Large intestine (tissue), 3 donors: ENCODE measurements at regions not wholly inside any gene's neighbourhood (a gene's known extent, or its start where the extent isn't known, plus 50 kb on each side); places are given as distances from the start of the nearest gene placed in this dataset.
"Not testable (repeated sequence)": the region's sequence is repeated elsewhere in the genome, so short reads cannot be mapped to it uniquely, and the experiment has no call there.

Experiments used
- DNase-seq, 2 donors: peaks; one replicate each; pipeline versions ENCODE4 v3.0.0 to v3.0.0-alpha.2; 2013
- H3K27ac ChIP-seq: one replicate; pipeline ENCODE4 v1.5.1; 2013; ENCODE audit warnings: low read length
- H3K27me3 ChIP-seq: 2 replicates; pipeline ENCODE4 v1.6.1; 2013; ENCODE audit warnings: low read length; ENCODE audit not compliant: control insufficient read depth, insufficient read depth
- H3K36me3 ChIP-seq: 2 replicates; pipeline ENCODE4 v1.6.1; 2013; ENCODE audit warnings: low read length; ENCODE audit not compliant: control insufficient read depth, insufficient read depth
- H3K4me1 ChIP-seq: one replicate; pipeline ENCODE4 v1.6.1; 2013; ENCODE audit warnings: low read length; ENCODE audit not compliant: control insufficient read depth, insufficient read depth
- H3K4me3 ChIP-seq: one replicate; pipeline ENCODE4 v1.5.1; 2013; ENCODE audit warnings: low read length
- H3K9me3 ChIP-seq: one replicate; pipeline ENCODE4 v1.6.1; 2013; ENCODE audit warnings: mild to moderate bottlenecking, low read depth, low read length, moderate library complexity; ENCODE audit not compliant: control insufficient read depth
- WGBS: methylation state at CpG from one replicate; pipeline ENCODE4 v1.1.5; 2013; ENCODE audit warnings: low lambda C conversion rate; ENCODE audit not compliant: insufficient coverage; 5-methylcytosine and 5-hydroxymethylcytosine counted together

GRCh38 chr12:18840997-18841396 is 103.1 kb downstream of the CAPZA3 start:
- not testable (repeated sequence) for H3K9me3 ChIP-seq, H3K4me1 ChIP-seq, H3K36me3 ChIP-seq, H3K4me3 ChIP-seq, H3K27me3 ChIP-seq, H3K27ac ChIP-seq
- 40% methylated on average over 1 of the region's 4 CpGs for WGBS
- peak in 1 of 2 donors; percentile 17 for DNase-seq

GRCh38 chr12:18849080-18849479 is 111.2 kb downstream of the CAPZA3 start:
- Histone ChIP-seq H3K9me3 (no peaks in the 10 kb centered on the region), H3K36me3 (no peaks in the 10 kb centered on the region), H3K4me3 (no peak overlapping the region), H3K27me3 (no peaks in the 10 kb centered on the region), H3K27ac (no peak overlapping the region), H3K4me1 (no peaks in the 10 kb centered on the region)
- WGBS: 75% methylated on average over 2 of the region's 4 CpGs
- DNase-seq: peak in 1 of 2 donors; percentile 52

GRCh38 chr12:18849761-18850160 is 111.8 kb downstream of the CAPZA3 start:
- no peak for DNase-seq
- Histone ChIP-seq H3K9me3 (no peaks in the 10 kb centered on the region), H3K4me3 (no peak overlapping the region), H3K36me3 (no peaks in the 10 kb centered on the region), H3K27ac (no peak overlapping the region), H3K4me1 (no peaks in the 10 kb centered on the region), H3K27me3 (no peaks in the 10 kb centered on the region)
- WGBS: 88% methylated on average over 1 of the region's 1 CpG

DNA sequence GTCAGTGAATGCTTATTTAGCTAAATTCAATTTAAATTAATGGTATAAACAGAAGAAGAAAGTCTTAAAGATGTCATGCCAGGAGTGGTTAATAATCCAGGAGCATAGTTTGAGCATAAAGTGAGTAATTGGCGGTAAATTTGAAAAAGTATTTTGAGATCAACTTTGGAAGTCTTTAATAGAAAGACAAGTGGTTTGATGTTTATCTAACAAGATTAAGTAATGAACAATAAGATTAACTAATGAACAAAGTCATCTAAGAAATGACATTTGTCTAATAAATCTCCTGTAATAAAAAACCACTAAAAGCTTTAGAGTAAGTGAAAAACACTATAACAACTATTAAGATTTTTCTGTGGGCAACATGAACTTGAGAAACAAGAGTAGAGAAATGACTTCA is 112.8 kb downstream of the CAPZA3 start:
- no peaks in the 10 kb centered on the region for H3K36me3 ChIP-seq
- H3K9me3 ChIP-seq: no peaks in the 10 kb centered on the region
- no peak overlapping the region for H3K4me3 ChIP-seq
- no peak overlapping the region for H3K27ac ChIP-seq
- WGBS: 100% methylated on average over 1 of the region's 1 CpG
- no peaks in the 10 kb centered on the region for H3K4me1 ChIP-seq
- DNase-seq: no peak
- no peaks in the 10 kb centered on the region for H3K27me3 ChIP-seq

DNA sequence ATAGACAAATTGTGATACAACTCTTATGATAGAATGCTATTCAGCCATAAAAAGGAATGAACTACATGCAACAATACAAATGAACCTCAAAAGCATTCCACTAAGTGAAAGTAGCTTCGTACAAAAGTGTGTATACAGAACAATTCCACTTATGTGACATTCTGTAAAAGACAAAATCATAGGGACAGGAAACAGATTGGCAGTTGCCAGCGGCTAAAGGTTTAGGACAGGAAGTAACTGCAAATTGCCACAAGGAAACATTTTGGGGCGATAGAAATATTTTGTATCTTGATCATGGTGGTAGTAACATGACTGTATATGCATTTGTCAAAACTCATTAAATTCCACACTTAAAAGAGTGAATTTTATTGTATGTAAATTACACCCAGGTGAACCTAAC is 113.4 kb downstream of the CAPZA3 start:
- Histone ChIP-seq H3K27ac (no peak overlapping the region), H3K27me3 (no peaks in the 10 kb centered on the region), H3K9me3 (no peaks in the 10 kb centered on the region), H3K4me3 (no peak overlapping the region), H3K36me3 (no peaks in the 10 kb centered on the region), H3K4me1 (no peaks in the 10 kb centered on the region)
- whole genome bisulfite sequencing: 86% methylated on average over 1 of the region's 3 CpGs
- no peak for DNase-seq

GRCh38 chr12:18853570-18854366 is 115.8 kb downstream of the CAPZA3 start:
- Histone ChIP-seq H3K27ac (no peak overlapping the region), H3K4me1 (no peaks in the 10 kb centered on the region), H3K4me3 (no peak overlapping the region), H3K27me3 (no peaks in the 10 kb centered on the region), H3K9me3 (no peaks in the 10 kb centered on the region), H3K36me3 (no peaks in the 10 kb centered on the region)
- no peak for DNase-seq
- WGBS: 86% methylated on average over 5 of the region's 6 CpGs

DNA sequence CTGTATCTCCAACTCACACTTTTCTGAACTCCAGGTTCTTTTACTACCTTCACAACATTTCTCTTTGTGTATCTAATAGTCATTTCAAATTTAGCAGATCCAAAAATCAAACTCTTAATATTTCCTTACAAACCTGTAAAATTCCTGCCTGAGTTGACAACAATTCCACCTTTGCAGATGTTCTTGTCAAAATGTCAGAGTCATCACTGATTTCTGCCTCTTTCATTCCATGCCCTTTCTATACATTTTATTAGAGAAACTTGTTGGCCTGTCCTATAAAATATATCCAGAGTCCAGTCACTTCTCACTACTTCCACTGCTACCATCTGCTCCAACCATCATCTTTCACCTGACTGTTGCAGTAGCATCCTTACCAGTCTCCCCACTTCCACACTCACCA is 119.7 kb downstream of the CAPZA3 start:
- Histone ChIP-seq H3K4me1 (no peaks in the 10 kb centered on the region), H3K27ac (no peak overlapping the region), H3K4me3 (no peak overlapping the region), H3K9me3 (no peaks in the 10 kb centered on the region), H3K36me3 (no peaks in the 10 kb centered on the region), H3K27me3 (no peaks in the 10 kb centered on the region)
- DNase-seq: no peak

DNA sequence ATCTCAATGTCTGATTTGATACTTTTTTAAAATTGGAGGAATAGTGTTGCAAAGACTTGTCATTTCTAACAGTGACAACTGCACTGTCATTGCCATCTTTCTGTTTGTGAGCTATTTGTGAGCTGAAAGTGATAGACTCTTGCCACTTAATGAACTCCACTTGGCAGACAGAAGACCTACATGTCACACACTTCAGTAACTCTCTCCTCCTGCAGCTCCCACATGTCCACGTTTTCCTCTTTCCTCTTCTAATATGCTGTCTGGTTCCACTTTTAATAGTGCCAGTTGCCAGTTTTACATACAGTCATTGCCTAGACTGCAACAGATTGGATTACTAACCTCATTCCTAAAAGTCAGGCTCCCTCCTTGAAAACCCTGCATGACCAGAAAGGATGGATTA is 121.5 kb downstream of the CAPZA3 start:
- no peaks in the 10 kb centered on the region for H3K4me1 ChIP-seq
- no peaks in the 10 kb centered on the region for H3K27me3 ChIP-seq
- H3K27ac ChIP-seq: no peak overlapping the region
- no peaks in the 10 kb centered on the region for H3K9me3 ChIP-seq
- H3K36me3 ChIP-seq: no peaks in the 10 kb centered on the region
- H3K4me3 ChIP-seq: no peak overlapping the region
- no peak for DNase-seq
- 100% methylated on average over 1 of the region's 1 CpG for WGBS

DNA sequence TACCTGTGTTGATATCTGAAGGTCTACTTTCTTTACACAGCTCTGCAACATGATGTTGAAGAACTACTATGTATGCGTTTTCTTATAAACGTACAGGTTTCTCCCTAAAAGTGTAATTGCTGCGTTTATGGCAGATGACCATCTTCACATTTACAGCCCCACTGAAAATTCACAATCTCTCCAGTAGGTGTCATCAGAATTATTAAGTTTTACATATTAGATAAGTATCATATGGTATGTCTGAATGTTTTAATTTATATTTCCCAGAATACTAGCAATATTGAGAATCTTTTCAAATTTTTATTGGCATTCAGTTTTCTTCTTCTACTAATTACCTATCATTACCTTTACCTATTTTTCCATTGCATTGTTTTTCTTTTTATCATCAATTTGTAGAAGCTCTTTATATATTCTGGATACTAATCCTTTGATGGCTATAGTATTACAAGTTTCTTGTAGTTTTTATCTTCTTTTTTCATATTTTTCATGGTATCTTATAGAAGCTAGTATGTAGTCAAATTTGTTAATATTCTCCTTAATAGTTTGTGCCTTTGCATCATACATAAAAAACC is 123.5 kb downstream of the CAPZA3 start:
- Histone ChIP-seq H3K4me3 (no peak overlapping the region), H3K9me3 (no peaks in the 10 kb centered on the region), H3K27me3 (no peaks in the 10 kb centered on the region), H3K36me3 (no peaks in the 10 kb centered on the region), H3K4me1 (no peaks in the 10 kb centered on the region), H3K27ac (no peak overlapping the region)
- 72% methylated on average over 3 of the region's 3 CpGs for WGBS
- peak in 1 of 2 donors; percentile 17 for DNase-seq

GRCh38 chr12:18863769-18864500 is 126.0 kb downstream of the CAPZA3 start:
- DNase-seq: no peak
- WGBS: 100% methylated on average over 1 of the region's 3 CpGs
- Histone ChIP-seq H3K27ac (no peak overlapping the region), H3K9me3 (no peaks in the 10 kb centered on the region), H3K27me3 (no peaks in the 10 kb centered on the region), H3K4me1 (no peaks in the 10 kb centered on the region), H3K36me3 (no peaks in the 10 kb centered on the region), H3K4me3 (no peak overlapping the region)
